ENCODE measurements at regions not wholly inside any gene's neighbourhood (a gene's known extent, or its start where the extent isn't known, plus 50 kb on each side); places are given as distances from the start of the nearest gene placed in this dataset.
"Not testable (repeated sequence)": the region's sequence is repeated elsewhere in the genome, so short reads cannot be mapped to it uniquely, and the experiment has no call there.

GRCh38 chrX:150257353-150258175, 105.6 kb upstream of the MAMLD1 start:
- Histone ChIP-seq H3K9me3 (ENCODE audit: control insufficient read depth, insufficient read depth, low read depth, low read length) (no peaks in the 10 kb centered on the region), H3K27me3 (ENCODE audit: control insufficient read depth, insufficient read depth, low read length) (peaks cover 10% of the 10 kb centered on the region; the same call in 1 of the 2 replicates), H3K4me3 (ENCODE audit: low read depth, low read length) (no peak overlapping the region), H3K9ac (ENCODE audit: low read length) (no peak overlapping the region), H3K36me3 (ENCODE audit: control insufficient read depth, insufficient read depth, low read length) (no peaks in the 10 kb centered on the region), H3K4me1 (ENCODE audit: control insufficient read depth, insufficient read depth, low read length) (peaks cover 9% of the 10 kb centered on the region; the same call in 1 of the 2 replicates), H3K27ac (ENCODE audit: low read depth, low read length) (no peak overlapping the region)

DNA sequence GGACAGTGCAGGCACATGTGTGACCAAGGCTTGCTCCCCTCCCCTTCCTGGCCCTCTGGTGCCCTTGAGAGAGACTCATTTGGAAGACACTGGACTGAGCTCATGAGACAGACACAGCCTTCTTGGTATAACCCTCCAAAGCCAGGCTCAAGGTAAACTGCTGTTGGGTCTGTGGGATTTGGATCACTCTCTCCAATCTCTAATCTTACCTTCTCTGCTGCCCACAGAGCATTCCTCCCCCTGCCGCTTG, 105.0 kb upstream of the MAMLD1 start:
- peaks cover 9% of the 10 kb centered on the region; the same call in 1 of the 2 replicates for H3K4me1 ChIP-seq (ENCODE audit: control insufficient read depth, insufficient read depth, low read length)
- H3K27ac ChIP-seq (ENCODE audit: low read depth, low read length): no peak overlapping the region
- no peaks in the 10 kb centered on the region for H3K9me3 ChIP-seq (ENCODE audit: control insufficient read depth, insufficient read depth, low read depth, low read length)
- H3K4me3 ChIP-seq (ENCODE audit: low read depth, low read length): no peak overlapping the region
- peaks cover 10% of the 10 kb centered on the region; the same call in 1 of the 2 replicates for H3K27me3 ChIP-seq (ENCODE audit: control insufficient read depth, insufficient read depth, low read length)
- H3K36me3 ChIP-seq (ENCODE audit: control insufficient read depth, insufficient read depth, low read length): no peaks in the 10 kb centered on the region
- no peak overlapping the region for H3K9ac ChIP-seq (ENCODE audit: low read length)

- Histone ChIP-seq H3K9me3 (ENCODE audit: control insufficient read depth, insufficient read depth, low read depth, low read length) (no peaks in the 10 kb centered on the region), H3K4me3 (ENCODE audit: low read depth, low read length) (no peak overlapping the region), H3K36me3 (ENCODE audit: control insufficient read depth, insufficient read depth, low read length) (no peaks in the 10 kb centered on the region), H3K4me1 (ENCODE audit: control insufficient read depth, insufficient read depth, low read length) (peaks cover 6% of the 10 kb centered on the region; the same call in 1 of the 2 replicates), H3K27ac (ENCODE audit: low read depth, low read length) (no peak overlapping the region), H3K27me3 (ENCODE audit: control insufficient read depth, insufficient read depth, low read length) (peaks cover 10% of the 10 kb centered on the region; the same call in 1 of the 2 replicates), H3K9ac (ENCODE audit: low read length) (no peak overlapping the region)
Observed at GRCh38 chrX:150258463-150259430, 104.4 kb upstream of the MAMLD1 start.

GRCh38 chrX:150262456-150262855, 100.7 kb upstream of the MAMLD1 start:
- H3K4me3 ChIP-seq (ENCODE audit: low read depth, low read length): no peak overlapping the region
- no peak overlapping the region for H3K27ac ChIP-seq (ENCODE audit: low read depth, low read length)
- peaks cover 1% of the 10 kb centered on the region; the same call in 1 of the 2 replicates for H3K4me1 ChIP-seq (ENCODE audit: control insufficient read depth, insufficient read depth, low read length)
- H3K36me3 ChIP-seq (ENCODE audit: control insufficient read depth, insufficient read depth, low read length): no peaks in the 10 kb centered on the region
- H3K27me3 ChIP-seq (ENCODE audit: control insufficient read depth, insufficient read depth, low read length): peaks cover 10% of the 10 kb centered on the region; the same call in 1 of the 2 replicates
- H3K9me3 ChIP-seq (ENCODE audit: control insufficient read depth, insufficient read depth, low read depth, low read length): no peaks in the 10 kb centered on the region
- H3K9ac ChIP-seq (ENCODE audit: low read length): no peak overlapping the region

- Histone ChIP-seq H3K4me3 (ENCODE audit: low read depth, low read length) (no peak overlapping the region), H3K27me3 (ENCODE audit: control insufficient read depth, insufficient read depth, low read length) (no peaks in the 10 kb centered on the region; the same call in 1 of the 2 replicates), H3K4me1 (ENCODE audit: control insufficient read depth, insufficient read depth, low read length) (no peaks in the 10 kb centered on the region), H3K36me3 (ENCODE audit: control insufficient read depth, insufficient read depth, low read length) (no peaks in the 10 kb centered on the region), H3K9me3 (ENCODE audit: control insufficient read depth, insufficient read depth, low read depth, low read length) (no peaks in the 10 kb centered on the region), H3K27ac (ENCODE audit: low read depth, low read length) (no peak overlapping the region), H3K9ac (ENCODE audit: low read length) (no peak overlapping the region)
Observed at GRCh38 chrX:150268839-150269355, 94.2 kb upstream of the MAMLD1 start.

DNA sequence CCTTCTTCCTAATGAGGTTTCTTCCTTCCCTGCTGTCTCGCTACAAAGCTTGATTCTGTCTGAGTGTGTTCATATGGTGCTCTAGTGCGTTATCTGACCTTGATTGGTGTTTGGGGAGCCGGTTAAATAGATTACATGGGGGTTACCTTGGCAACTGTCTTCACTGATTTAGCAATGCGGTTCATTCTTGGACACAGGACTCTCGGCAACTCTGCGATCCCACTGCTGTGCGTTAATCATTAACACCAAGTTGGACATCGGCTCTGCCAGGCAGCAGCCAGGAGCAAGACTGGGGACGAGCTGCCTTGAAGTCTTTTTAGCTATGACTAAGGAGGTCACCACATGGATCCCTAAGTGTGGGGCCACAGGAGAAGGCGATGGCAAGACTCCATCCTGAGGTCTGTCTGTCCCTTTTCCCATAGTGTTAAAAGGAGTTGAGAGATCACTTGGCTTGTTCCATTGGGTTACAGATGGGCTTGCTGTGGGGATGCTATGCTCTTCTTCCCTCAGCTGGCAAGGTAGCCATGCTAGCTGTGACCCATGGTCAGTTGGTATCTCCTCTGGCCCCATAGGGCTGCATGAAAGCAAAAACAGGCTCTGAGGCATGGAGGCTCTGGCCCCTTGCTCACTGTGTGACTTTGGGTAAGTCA, 93.4 kb upstream of the MAMLD1 start:
- no peak overlapping the region for H3K27ac ChIP-seq (ENCODE audit: low read depth, low read length)
- no peak overlapping the region for H3K4me3 ChIP-seq (ENCODE audit: low read depth, low read length)
- H3K36me3 ChIP-seq (ENCODE audit: control insufficient read depth, insufficient read depth, low read length): no peaks in the 10 kb centered on the region
- no peaks in the 10 kb centered on the region for H3K9me3 ChIP-seq (ENCODE audit: control insufficient read depth, insufficient read depth, low read depth, low read length)
- H3K4me1 ChIP-seq (ENCODE audit: control insufficient read depth, insufficient read depth, low read length): no peaks in the 10 kb centered on the region
- H3K27me3 ChIP-seq (ENCODE audit: control insufficient read depth, insufficient read depth, low read length): no peaks in the 10 kb centered on the region; the same call in 1 of the 2 replicates
- H3K9ac ChIP-seq (ENCODE audit: low read length): no peak overlapping the region

DNA sequence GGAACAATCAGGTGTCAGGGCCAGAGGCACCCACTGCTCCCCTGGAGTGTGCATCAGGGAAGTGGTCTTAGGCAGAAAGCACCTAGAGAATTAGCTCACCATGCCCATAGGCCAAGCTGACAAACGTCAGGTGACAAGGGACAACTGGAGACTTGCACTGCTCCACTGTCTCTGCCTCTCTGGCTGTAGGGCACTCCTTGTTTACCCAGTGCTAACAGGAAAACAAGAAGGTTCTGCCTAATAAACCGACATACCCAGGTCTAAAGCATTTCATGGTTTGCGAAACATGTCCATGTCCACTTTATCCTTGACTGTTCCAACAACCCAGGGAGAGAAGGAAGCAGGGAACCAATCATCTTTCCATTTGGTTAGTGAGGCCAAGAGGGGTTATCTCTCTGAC, 92.5 kb upstream of the MAMLD1 start:
- Histone ChIP-seq H3K4me1 (ENCODE audit: control insufficient read depth, insufficient read depth, low read length) (no peaks in the 10 kb centered on the region), H3K36me3 (ENCODE audit: control insufficient read depth, insufficient read depth, low read length) (no peaks in the 10 kb centered on the region), H3K9ac (ENCODE audit: low read length) (no peak overlapping the region), H3K27ac (ENCODE audit: low read depth, low read length) (no peak overlapping the region), H3K27me3 (ENCODE audit: control insufficient read depth, insufficient read depth, low read length) (no peaks in the 10 kb centered on the region; the same call in 1 of the 2 replicates), H3K4me3 (ENCODE audit: low read depth, low read length) (no peak overlapping the region), H3K9me3 (ENCODE audit: control insufficient read depth, insufficient read depth, low read depth, low read length) (no peaks in the 10 kb centered on the region)

GRCh38 chrX:150273575-150274294, 89.4 kb upstream of the MAMLD1 start:
- not testable (repeated sequence) for H3K4me1 ChIP-seq (ENCODE audit: control insufficient read depth, insufficient read depth, low read length); H3K9me3 ChIP-seq (ENCODE audit: control insufficient read depth, insufficient read depth, low read depth, low read length); H3K27ac ChIP-seq (ENCODE audit: low read depth, low read length); H3K36me3 ChIP-seq (ENCODE audit: control insufficient read depth, insufficient read depth, low read length); H3K27me3 ChIP-seq (ENCODE audit: control insufficient read depth, insufficient read depth, low read length); H3K9ac ChIP-seq (ENCODE audit: low read length); H3K4me3 ChIP-seq (ENCODE audit: low read depth, low read length)

- Histone ChIP-seq H3K36me3 (ENCODE audit: control insufficient read depth, insufficient read depth, low read length) (no peaks in the 10 kb centered on the region), H3K4me1 (ENCODE audit: control insufficient read depth, insufficient read depth, low read length) (no peaks in the 10 kb centered on the region), H3K27ac (ENCODE audit: low read depth, low read length) (no peak overlapping the region), H3K9ac (ENCODE audit: low read length) (no peak overlapping the region), H3K4me3 (ENCODE audit: low read depth, low read length) (no peak overlapping the region), H3K9me3 (ENCODE audit: control insufficient read depth, insufficient read depth, low read depth, low read length) (no peaks in the 10 kb centered on the region), H3K27me3 (ENCODE audit: control insufficient read depth, insufficient read depth, low read length) (0 out of 2 replicates have a peak, but pooled peaks cover 9% of the 10 kb centered on the region)
Observed at GRCh38 chrX:150282953-150283352, 80.2 kb upstream of the MAMLD1 start.

- Histone ChIP-seq H3K4me3 (ENCODE audit: low read depth, low read length) (no peak overlapping the region), H3K27me3 (ENCODE audit: control insufficient read depth, insufficient read depth, low read length) (no peaks in the 10 kb centered on the region; the same call in 1 of the 2 replicates), H3K36me3 (ENCODE audit: control insufficient read depth, insufficient read depth, low read length) (no peaks in the 10 kb centered on the region), H3K4me1 (ENCODE audit: control insufficient read depth, insufficient read depth, low read length) (no peaks in the 10 kb centered on the region), H3K27ac (ENCODE audit: low read depth, low read length) (no peak overlapping the region), H3K9ac (ENCODE audit: low read length) (no peak overlapping the region), H3K9me3 (ENCODE audit: control insufficient read depth, insufficient read depth, low read depth, low read length) (0 out of 2 replicates have a peak, but pooled peaks cover 2% of the 10 kb centered on the region)
Observed at GRCh38 chrX:150291014-150291413, 72.1 kb upstream of the MAMLD1 start.

Measured in HUES6 (cell line).